A549 (cell line): ENCODE measurements at regions not wholly inside any gene's neighbourhood (a gene's known extent, or its start where the extent isn't known, plus 50 kb on each side); places are given as distances from the start of the nearest gene placed in this dataset.

Experiments used
- ATAC-seq, 2 experiments: fragments of 200-7000 bp in 1 of 2; fragments of >200 bp in 1 of 2; cut with Nextera tagmentation in 1 of 2; cut with Tn5 transposase in 1 of 2; 3 replicates each; pipeline versions ENCODE4 v1.8.0 to v1.9.1; 2018 to 2020; ENCODE audit warnings: mild to moderate bottlenecking in 1 of 2, moderate library complexity in 1 of 2
- CTCF ChIA-PET: fragments of 300-600 bp; sonication (Branson Sonifier 250); formaldehyde crosslinking; extraction: SDS; loops from one replicate; lab custom pipeline; 2021; ENCODE audit warnings: antibody characterized with exemption, inconsistent platforms; lab: Yijun Ruan, JAX
- POLR2A ChIA-PET: fragments of 350-600 bp; formaldehyde crosslinking; extraction: SDS; loops from one replicate; lab custom pipeline; 2021; ENCODE audit warnings: antibody characterized with exemption, inconsistent platforms; lab: Yijun Ruan, JAX
- DNase-seq, 2 experiments: peaks; one replicate each; pipeline versions ENCODE4 v3.0.0 to v3.0.0-alpha.2; 2011 to 2016; ENCODE audit warnings: low read depth in 1 of 2, low spot score in 1 of 2
- FAIRE-seq: peaks from 2 replicates; lab custom pipeline; 2011; peaks lifted over from hg19 to GRCh38; lab: Jason Lieb, UNC
- H3K27ac ChIP-seq, 2 experiments: fragments of >200 bp; sonication (Bioruptor Twin); formaldehyde crosslinking; 3 replicates each; pipeline ENCODE4 v1.5.1; 2016 to 2017
- H3K4me1 ChIP-seq: fragments of >200 bp; sonication (Bioruptor Twin); formaldehyde crosslinking; 3 replicates; pipeline ENCODE4 v1.6.1; 2016
- H3K4me2 ChIP-seq: fragments of >200 bp; sonication (Bioruptor Twin); formaldehyde crosslinking; 3 replicates; pipeline ENCODE4 v1.6.1; 2016
- H3K4me3 ChIP-seq: fragments of >200 bp; sonication (Bioruptor Twin); formaldehyde crosslinking; 3 replicates; pipeline ENCODE4 v1.5.1; 2016
- H3K9me3 ChIP-seq: fragments of >200 bp; sonication (Bioruptor Twin); formaldehyde crosslinking; 3 replicates; pipeline ENCODE4 v1.6.1; 2016
- BCL3 ChIP-seq: fragments of >200 bp; sonication (Bioruptor Twin); formaldehyde crosslinking; IDR thresholded peaks from 3 replicates; pipeline ENCODE4 v1.6.1; 2016
- CBX2 ChIP-seq: fragments of 200-600 bp; sonication (generic); IDR thresholded peaks from 2 replicates; pipeline ENCODE4 v1.6.1; 2016; ENCODE audit warnings: low read depth, mild to moderate bottlenecking, borderline replicate concordance
- CEBPB ChIP-seq, 2 experiments: fragments of >200 bp in 1 of 2; sonication (Bioruptor Twin) in 1 of 2; formaldehyde crosslinking in 1 of 2; IDR thresholded peaks; 2 replicates each; pipeline ENCODE4 v1.6.1; 2012 to 2016
- CTCF ChIP-seq: fragments of >200 bp; sonication (Bioruptor Twin); formaldehyde crosslinking; IDR thresholded peaks from 3 replicates; pipeline ENCODE4 v1.5.1; 2016
- EHMT2 ChIP-seq: fragments of 200-600 bp; sonication (generic); IDR thresholded peaks from 2 replicates; pipeline ENCODE4 v1.6.1; 2016; ENCODE audit warnings: antibody characterized with exemption, low read depth, mild to moderate bottlenecking, moderate library complexity
- EP300 ChIP-seq, 2 experiments: fragments of >200 bp; sonication (Bioruptor Twin); formaldehyde crosslinking; IDR thresholded peaks; 2 replicates in 1 of 2; 3 replicates in 1 of 2; pipeline ENCODE4 v1.6.1; 2016 to 2017
- ESRRA ChIP-seq: fragments of 150-350 bp; IDR thresholded peaks from 2 replicates; pipeline ENCODE4 v1.6.1; 2014; ENCODE audit warnings: mild to moderate bottlenecking, low read length, borderline replicate concordance
- FOSB ChIP-seq: fragments of 250-450 bp; sonication (Bioruptor Pico); IDR thresholded peaks from 2 replicates; pipeline ENCODE4 v1.5.0; 2020; ENCODE audit warnings: mild to moderate bottlenecking, moderate library complexity
- FOSL2 ChIP-seq, 2 experiments: fragments of 450-650 bp in 1 of 2; fragments of >200 bp in 1 of 2; sonication (Bioruptor Twin) in 1 of 2; formaldehyde crosslinking; IDR thresholded peaks; 2 replicates each; pipeline versions ENCODE4 v1.5.0 to v1.6.1; 2016 to 2020; ENCODE audit warnings: mild to moderate bottlenecking in 1 of 2, moderate library complexity in 1 of 2
- GATA3 ChIP-seq: IDR thresholded peaks from 2 replicates; pipeline ENCODE4 v1.6.1; 2012; ENCODE audit warnings: borderline replicate concordance
- KDM1A ChIP-seq: fragments of 200-600 bp; sonication (generic); IDR thresholded peaks from 2 replicates; pipeline ENCODE4 v1.6.1; 2016; ENCODE audit warnings: low read depth, mild to moderate bottlenecking
- KDM5A ChIP-seq: fragments of 200-600 bp; sonication (generic); IDR thresholded peaks from 2 replicates; pipeline ENCODE4 v1.6.1; 2016; ENCODE audit warnings: antibody characterized with exemption, mild to moderate bottlenecking
- MAFK ChIP-seq: fragments of 450-650 bp; IDR thresholded peaks from 2 replicates; pipeline ENCODE4 v1.6.1; 2014; ENCODE audit not compliant: partially characterized antibody
- MAZ ChIP-seq: fragments of 150-350 bp; IDR thresholded peaks from 2 replicates; pipeline ENCODE4 v1.6.1; 2014; ENCODE audit warnings: antibody characterized with exemption, low read depth, low read length, borderline replicate concordance
- NFE2L2 ChIP-seq: fragments of 150-350 bp; conservative IDR thresholded peaks from 2 replicates; pipeline ENCODE4 v1.6.1; 2014; ENCODE audit warnings: low read length
- NR3C1 ChIP-seq: fragments of >200 bp; sonication (Bioruptor Twin); formaldehyde crosslinking; IDR thresholded peaks from 3 replicates; pipeline ENCODE4 v1.6.1; 2017
- PHF8 ChIP-seq: fragments of 200-600 bp; sonication (generic); IDR thresholded peaks from 2 replicates; pipeline ENCODE4 v1.6.1; 2016; ENCODE audit warnings: low read depth, mild to moderate bottlenecking, antibody characterized with exemption, moderate library complexity, borderline replicate concordance
- RARB ChIP-seq: fragments of 250-450 bp; sonication (Bioruptor Pico); IDR thresholded peaks from 2 replicates; pipeline ENCODE4 v1.8.0; 2021; ENCODE audit warnings: mild to moderate bottlenecking, moderate library complexity
- REST ChIP-seq: fragments of 200-600 bp; sonication (generic); IDR thresholded peaks from 2 replicates; pipeline ENCODE4 v1.6.1; 2016; ENCODE audit warnings: antibody characterized with exemption, mild to moderate bottlenecking, moderate library complexity
- SMC3 ChIP-seq: fragments of >200 bp; sonication (Bioruptor Twin); formaldehyde crosslinking; IDR thresholded peaks from 3 replicates; pipeline ENCODE4 v1.6.1; 2018; ENCODE audit warnings: inconsistent platforms
- TP53 ChIP-seq: fragments of 250-450 bp; sonication (Bioruptor Pico); IDR thresholded peaks from 2 replicates; pipeline ENCODE4 v1.5.0; 2021; ENCODE audit warnings: mild to moderate bottlenecking, moderate library complexity
- ZC3H11A ChIP-seq: fragments of 450-650 bp; IDR thresholded peaks from 2 replicates; pipeline ENCODE4 v1.6.1; 2014; ENCODE audit warnings: antibody characterized with exemption, mild to moderate bottlenecking
- ZSCAN20 ChIP-seq: fragments of 250-450 bp; sonication (Bioruptor Pico); IDR thresholded peaks from 2 replicates; pipeline ENCODE4 v1.8.0; 2022; ENCODE audit warnings: mild to moderate bottlenecking, moderate library complexity
- WGBS: methylation state at CpG from one replicate; pipeline ENCODE4 v1.1.6; 2017; ENCODE audit errors: missing lambda C conversion rate; 5-methylcytosine and 5-hydroxymethylcytosine counted together

GRCh38 chr20:1711826-1712601 lies 54.4 kb upstream of the SIRPG start (continued):
- TF ChIP-seq FOSB (CRISPR knock-in tag) (no peak), EP300 (IDR thresholded peaks at IDR 0.05) (no peak), TP53 (no peak), CEBPB (IDR thresholded peaks at IDR 0.05) (no peak), NFE2L2 (no peak), SMC3 (no peak)

GRCh38 chr20:1711266-1711665 lies 53.7 kb upstream of the SIRPG start:
- no peaks in the 10 kb centered on the region for H3K4me1 ChIP-seq
- FAIRE-seq = no peak
- no peak for DNase-seq
- no peak for ATAC-seq
- TF ChIP-seq CBX2 (no peak), RARB (CRISPR knock-in tag) (no peak), NR3C1 (no peak), KDM5A (no peak), MAZ (no peak), ESRRA (no peak), EHMT2 (no peak), SMC3 (no peak), ZC3H11A (no peak), CTCF (no peak), KDM1A (no peak), REST (no peak), FOSL2 (IDR thresholded peaks at IDR 0.05) (no peak), FOSL2 (CRISPR knock-in tag; IDR thresholded peaks at IDR 0.05) (no peak), PHF8 (no peak), BCL3 (no peak), ZSCAN20 (no peak), MAFK (no peak), FOSB (CRISPR knock-in tag) (no peak), GATA3 (no peak)
- H3K4me3 ChIP-seq = no peak overlapping the region
- no peak overlapping the region for H3K4me2 ChIP-seq
- POLR2A ChIA-PET = no interaction called here
- CTCF ChIA-PET = no interaction called here
- no peak overlapping the region for H3K27ac ChIP-seq
- WGBS = 30% methylated on average over 11 of the region's 11 CpGs
- H3K9me3 ChIP-seq = peaks cover 4% of the 10 kb centered on the region; the same call in 2 of the 3 replicates
